H9 (cell line): ENCODE measurements at regions not wholly inside any gene's neighbourhood (a gene's known extent, or its start where the extent isn't known, plus 50 kb on each side); places are given as distances from the start of the nearest gene placed in this dataset.

Experiments
- DNase-seq: peaks from one replicate; pipeline ENCODE4 v3.0.0-alpha.2; 2017
- H2AFZ ChIP-seq: one replicate; pipeline ENCODE4 v1.6.1; 2013; ENCODE audit warnings: mild to moderate bottlenecking, low read length, control low read depth, moderate library complexity
- H2AK5ac ChIP-seq: 2 replicates; pipeline ENCODE4 v1.6.1; 2013; ENCODE audit warnings: low read length, control low read depth, mixed read lengths; ENCODE audit not compliant: insufficient read length
- H2BK120ac ChIP-seq: one replicate; pipeline ENCODE4 v1.6.1; 2013; ENCODE audit warnings: low read depth, mild to moderate bottlenecking, low read length, control low read depth, inconsistent platforms; ENCODE audit not compliant: poor library complexity, severe bottlenecking
- H2BK12ac ChIP-seq: 2 replicates; pipeline ENCODE4 v1.6.1; 2013; ENCODE audit warnings: low read length, control low read depth, mixed read lengths, low read depth; ENCODE audit not compliant: insufficient read length
- H2BK15ac ChIP-seq: 2 replicates; pipeline ENCODE4 v1.6.1; 2013; ENCODE audit warnings: low read depth, low read length, control low read depth
- H2BK20ac ChIP-seq: one replicate; pipeline ENCODE4 v1.6.1; 2013; ENCODE audit warnings: low read depth, mild to moderate bottlenecking, low read length, control low read depth, inconsistent platforms; ENCODE audit not compliant: poor library complexity, severe bottlenecking
- H2BK5ac ChIP-seq: 2 replicates; pipeline ENCODE4 v1.6.1; 2013; ENCODE audit warnings: low read length, control low read depth, mixed read lengths; ENCODE audit not compliant: insufficient read length
- H3K14ac ChIP-seq: 2 replicates; pipeline ENCODE4 v1.6.1; 2013; ENCODE audit warnings: low read length, control low read depth; ENCODE audit not compliant: insufficient read depth
- H3K18ac ChIP-seq: 2 replicates; pipeline ENCODE4 v1.6.1; 2013; ENCODE audit warnings: low read depth, mild to moderate bottlenecking, mixed read lengths, low read length, control low read depth; ENCODE audit not compliant: insufficient read length
- H3K23ac ChIP-seq: 2 replicates; pipeline ENCODE4 v1.6.1; 2013; ENCODE audit warnings: low read length, control low read depth, mixed read lengths, low read depth; ENCODE audit not compliant: insufficient read length
- H3K23me2 ChIP-seq: 2 replicates; pipeline ENCODE4 v1.6.1; 2013; ENCODE audit warnings: low read depth, mild to moderate bottlenecking, mixed read lengths, low read length, control low read depth; ENCODE audit not compliant: insufficient read length, poor library complexity, severe bottlenecking
- H3K27ac ChIP-seq: 2 replicates; pipeline ENCODE4 v1.5.1; 2013; ENCODE audit warnings: low read length, control low read depth, mixed read lengths, low read depth; ENCODE audit not compliant: insufficient read length
- H3K27me3 ChIP-seq: 2 replicates; pipeline ENCODE4 v1.6.1; 2013; ENCODE audit warnings: low read length, control low read depth, inconsistent platforms; ENCODE audit not compliant: insufficient read depth
- H3K4ac ChIP-seq: 2 replicates; pipeline ENCODE4 v1.6.1; 2013; ENCODE audit warnings: low read depth, mild to moderate bottlenecking, control low read depth, inconsistent platforms, low read length, moderate library complexity
- H3K4me1 ChIP-seq: 2 replicates; pipeline ENCODE4 v1.6.1; 2013; ENCODE audit warnings: low read length, control low read depth, inconsistent platforms; ENCODE audit not compliant: insufficient read depth
- H3K4me2 ChIP-seq: 2 replicates; pipeline ENCODE4 v1.6.1; 2013; ENCODE audit warnings: low read length, control low read depth, mixed read lengths; ENCODE audit not compliant: insufficient read length, insufficient read depth
- H3K56ac ChIP-seq: 2 replicates; pipeline ENCODE4 v1.6.1; 2013; ENCODE audit warnings: low read depth, mild to moderate bottlenecking, mixed read lengths, low read length, control low read depth; ENCODE audit not compliant: insufficient read length
- H3K79me1 ChIP-seq: 2 replicates; pipeline ENCODE4 v1.6.1; 2013; ENCODE audit warnings: low read depth, mild to moderate bottlenecking, moderate library complexity, low read length, control low read depth, inconsistent platforms; ENCODE audit not compliant: insufficient read depth, poor library complexity, severe bottlenecking
- H3K79me2 ChIP-seq: 2 replicates; pipeline ENCODE4 v1.6.1; 2013; ENCODE audit warnings: low read length, control low read depth, inconsistent platforms; ENCODE audit not compliant: insufficient read depth
- H3K9ac ChIP-seq: 2 replicates; pipeline ENCODE4 v1.6.1; 2013; ENCODE audit warnings: low read length, control low read depth, mixed read lengths; ENCODE audit not compliant: insufficient read length; ENCODE audit errors: extremely low read depth
- H3K9me3 ChIP-seq: one replicate; pipeline ENCODE4 v1.6.1; 2013; ENCODE audit warnings: low read depth, low read length, inconsistent platforms; ENCODE audit not compliant: control insufficient read depth
- H3T11ph ChIP-seq: one replicate; pipeline ENCODE4 v1.6.1; 2013; ENCODE audit warnings: mild to moderate bottlenecking, low read length, control low read depth, inconsistent platforms
- H4K20me1 ChIP-seq: one replicate; pipeline ENCODE4 v1.6.1; 2013; ENCODE audit not compliant: control insufficient read depth, insufficient read length, insufficient read depth
- H4K5ac ChIP-seq: 2 replicates; pipeline ENCODE4 v1.6.1; 2013; ENCODE audit warnings: low read depth, mild to moderate bottlenecking, mixed read lengths, low read length, control low read depth; ENCODE audit not compliant: insufficient read length
- H4K8ac ChIP-seq: replicated peaks from 2 replicates; pipeline ENCODE4 v1.6.1; 2013; ENCODE audit warnings: low read length, control low read depth, mixed read lengths, low read depth; ENCODE audit not compliant: insufficient read length
- H4K91ac ChIP-seq: 2 replicates; pipeline ENCODE4 v1.6.1; 2013; ENCODE audit warnings: low read depth, mild to moderate bottlenecking, moderate library complexity, mixed read lengths, low read length, control low read depth; ENCODE audit not compliant: insufficient read length
- H3K27ac Mint-ChIP-seq, 3 experiments: 2 replicates in 2 of 3; 3 replicates in 1 of 3; pipeline ENCODE4 v1.8.0; 2020 to 2021; ENCODE audit warnings: mixed read lengths in 3 of 3, mild to moderate bottlenecking in 1 of 3, moderate library complexity in 1 of 3
- H3K27me3 Mint-ChIP-seq: 2 replicates; pipeline ENCODE4 v1.8.0; 2021; ENCODE audit warnings: low read depth, mild to moderate bottlenecking, moderate library complexity, mixed read lengths
- H3K36me3 Mint-ChIP-seq, 3 experiments: 2 replicates in 2 of 3; 3 replicates in 1 of 3; pipeline ENCODE4 v1.8.0; 2020 to 2021; ENCODE audit warnings: low read depth in 3 of 3, mixed read lengths in 3 of 3; ENCODE audit not compliant: insufficient read depth in 1 of 3
- H3K4me1 Mint-ChIP-seq, 2 experiments: 2 replicates each; pipeline ENCODE4 v1.8.0; 2020; ENCODE audit warnings: mixed read lengths in 2 of 2
- H3K4me3 Mint-ChIP-seq, 2 experiments: 2 replicates in 1 of 2; 3 replicates in 1 of 2; pipeline ENCODE4 v1.8.0; 2020 to 2021; ENCODE audit warnings: mild to moderate bottlenecking in 2 of 2, mixed read lengths in 2 of 2, moderate library complexity in 1 of 2
- H3K9me3 Mint-ChIP-seq, 2 experiments: 2 replicates in 1 of 2; 3 replicates in 1 of 2; pipeline ENCODE4 v1.8.0; 2020; ENCODE audit warnings: mild to moderate bottlenecking in 2 of 2, mixed read lengths in 2 of 2, moderate library complexity in 1 of 2
- CTCF ChIP-seq: fragments of 200-600 bp; sonication (generic); conservative IDR thresholded peaks from 3 replicates; pipeline ENCODE4 v1.8.0; 2021; ENCODE audit warnings: antibody characterized with exemption, mild to moderate bottlenecking
- WGBS: extraction: QIAGEN DNeasy Blood & Tissue Kit; methylation state at CpG from one replicate; pipeline ENCODE4 v1.1.7; 2013; ENCODE audit warnings: missing lambda C conversion rate, low lambda C conversion rate, mixed read lengths; ENCODE audit not compliant: insufficient read length; ENCODE audit errors: extremely low coverage; 5-methylcytosine and 5-hydroxymethylcytosine counted together

GRCh38 chr2:446303-446874 is 158.5 kb upstream of the ALKAL2 start:
- Histone ChIP-seq H4K20me1 (no peaks in the 10 kb centered on the region), H3K23me2 (no peaks in the 10 kb centered on the region), H3K27me3 (no peaks in the 10 kb centered on the region), H2BK12ac (no peak overlapping the region), H3K18ac (no peak overlapping the region), H2AFZ (no peak overlapping the region), H3K9ac (no peak overlapping the region), H3K4me1 (peaks cover 3% of the 10 kb centered on the region; the same call in 1 of the 2 replicates), H3K4me2 (no peak overlapping the region), H2BK5ac (no peak overlapping the region), H3T11ph (no peak overlapping the region), H3K27ac (no peak overlapping the region), H3K4ac (no peak overlapping the region), H3K23ac (no peak overlapping the region), H3K9me3 (no peaks in the 10 kb centered on the region), H2BK15ac (no peak overlapping the region), H4K5ac (no peak overlapping the region), H4K8ac (no peak overlapping the region), H2BK120ac (no peak overlapping the region), H2BK20ac (no peak overlapping the region), H3K79me1 (no peaks in the 10 kb centered on the region), H2AK5ac (no peak overlapping the region), H3K79me2 (no peaks in the 10 kb centered on the region), H4K91ac (no peak overlapping the region), H3K56ac (no peak overlapping the region), H3K14ac (no peak overlapping the region)
- TF ChIP-seq CTCF = no peak
- Mint-ChIP-seq H3K9me3 (peaks cover 0 to under 1% of the 10 kb centered on the region in 2 experiments; a peak in 1 of 5 replicates), H3K27ac (no peak overlapping the region), H3K4me3 (no peak overlapping the region), H3K27me3 (no peaks in the 10 kb centered on the region), H3K36me3 (no peaks in the 10 kb centered on the region), H3K4me1 (peaks cover 8 to 13% of the 10 kb centered on the region in 2 experiments)
- WGBS = no CpG with 5 or more reads among the region's 11 CpGs
- no peak for DNase-seq
